ENCODE measurements at regions not wholly inside any gene's neighbourhood (a gene's known extent, or its start where the extent isn't known, plus 50 kb on each side); places are given as distances from the start of the nearest gene placed in this dataset.

DNA sequence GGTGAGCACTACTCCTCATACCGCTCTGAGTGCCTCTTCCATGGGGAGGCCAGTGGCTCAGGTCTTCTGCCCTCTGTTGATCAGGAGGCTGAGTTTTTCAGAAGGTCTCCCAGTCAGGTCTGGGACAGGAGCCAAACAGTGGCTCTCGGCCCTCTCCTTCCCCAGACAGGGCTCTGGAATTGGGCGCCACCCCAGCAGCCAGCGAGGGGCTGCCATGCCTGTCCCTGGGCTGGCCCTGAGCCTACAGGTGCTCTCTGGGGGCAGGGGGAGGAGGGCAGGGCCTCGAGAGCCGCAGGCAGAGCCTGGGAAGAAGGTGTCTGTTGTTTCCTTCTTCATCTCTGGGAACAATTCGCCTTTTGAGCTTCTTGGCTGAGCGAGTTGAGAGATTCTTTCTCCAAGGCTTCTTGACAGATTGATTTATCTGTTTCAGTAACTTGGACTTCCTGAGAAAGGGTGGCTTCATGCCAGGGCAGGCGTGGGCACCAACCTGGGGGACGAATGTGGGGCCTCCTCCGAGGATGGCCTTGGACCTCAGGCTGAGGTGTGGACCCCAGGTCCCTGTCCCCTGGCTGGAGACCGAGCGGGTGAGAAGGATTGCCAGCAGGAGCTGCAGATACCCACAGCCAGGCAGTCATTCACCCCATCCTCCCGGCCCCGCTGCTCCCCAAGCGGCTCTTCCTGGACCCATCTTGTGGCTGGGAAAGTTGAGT lies 64.7 kb upstream of the GLI2 start:
- H3K4me3 ChIP-seq (ENCODE audit: low read length), result no peak overlapping the region
- TF ChIP-seq, protein P1, sequence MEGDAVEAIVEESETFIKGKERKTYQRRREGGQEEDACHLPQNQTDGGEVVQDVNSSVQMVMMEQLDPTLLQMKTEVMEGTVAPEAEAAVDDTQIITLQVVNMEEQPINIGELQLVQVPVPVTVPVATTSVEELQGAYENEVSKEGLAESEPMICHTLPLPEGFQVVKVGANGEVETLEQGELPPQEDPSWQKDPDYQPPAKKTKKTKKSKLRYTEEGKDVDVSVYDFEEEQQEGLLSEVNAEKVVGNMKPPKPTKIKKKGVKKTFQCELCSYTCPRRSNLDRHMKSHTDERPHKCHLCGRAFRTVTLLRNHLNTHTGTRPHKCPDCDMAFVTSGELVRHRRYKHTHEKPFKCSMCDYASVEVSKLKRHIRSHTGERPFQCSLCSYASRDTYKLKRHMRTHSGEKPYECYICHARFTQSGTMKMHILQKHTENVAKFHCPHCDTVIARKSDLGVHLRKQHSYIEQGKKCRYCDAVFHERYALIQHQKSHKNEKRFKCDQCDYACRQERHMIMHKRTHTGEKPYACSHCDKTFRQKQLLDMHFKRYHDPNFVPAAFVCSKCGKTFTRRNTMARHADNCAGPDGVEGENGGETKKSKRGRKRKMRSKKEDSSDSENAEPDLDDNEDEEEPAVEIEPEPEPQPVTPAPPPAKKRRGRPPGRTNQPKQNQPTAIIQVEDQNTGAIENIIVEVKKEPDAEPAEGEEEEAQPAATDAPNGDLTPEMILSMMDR (conservative IDR thresholded peaks at IDR 0.05; ENCODE audit: low read depth, low read length), result no peak
- DNase-seq (ENCODE audit: low read depth), result no peak

- TF ChIP-seq, protein P1 (conservative IDR thresholded peaks at IDR 0.05; ENCODE audit: low read depth, low read length), result no peak
- no peak for DNase-seq (ENCODE audit: low read depth)
- H3K4me3 ChIP-seq (ENCODE audit: low read length), result no peak overlapping the region
These were observed 63.0 kb upstream of the GLI2 start for GRCh38 chr2:120672526-120673204.

DNA sequence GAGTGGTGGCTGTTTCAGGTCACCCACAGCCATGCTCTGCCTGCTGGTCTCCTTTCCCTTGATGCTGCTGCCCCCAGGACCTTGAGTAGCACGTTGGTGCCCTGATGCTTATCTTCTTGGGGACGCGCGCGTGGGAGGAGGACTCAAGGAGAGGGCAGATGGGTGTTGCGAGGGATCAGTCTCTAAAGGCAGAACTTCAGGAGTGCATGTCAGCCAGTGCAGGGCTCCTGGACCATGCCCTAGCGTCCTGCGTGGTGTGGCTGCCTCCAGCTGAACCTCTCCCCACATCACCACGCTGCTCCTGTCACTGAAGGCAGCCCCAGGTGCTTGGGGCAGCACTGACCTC lies 62.5 kb upstream of the GLI2 start:
- no peak for DNase-seq (ENCODE audit: low read depth)

GRCh38 chr2:120673571-120674061 lies 62.1 kb upstream of the GLI2 start:
- H3K4me3 ChIP-seq (ENCODE audit: low read length), result no peak overlapping the region
- no peak for DNase-seq (ENCODE audit: low read depth)
- TF ChIP-seq, protein P1 (conservative IDR thresholded peaks at IDR 0.05; ENCODE audit: low read depth, low read length), result no peak

More for the DNA sequence above, 62.5 kb upstream of the GLI2 start:
- no peak overlapping the region for H3K4me3 ChIP-seq (ENCODE audit: low read length)
- TF ChIP-seq, protein P1 (conservative IDR thresholded peaks at IDR 0.05; ENCODE audit: low read depth, low read length), result no peak

DNA sequence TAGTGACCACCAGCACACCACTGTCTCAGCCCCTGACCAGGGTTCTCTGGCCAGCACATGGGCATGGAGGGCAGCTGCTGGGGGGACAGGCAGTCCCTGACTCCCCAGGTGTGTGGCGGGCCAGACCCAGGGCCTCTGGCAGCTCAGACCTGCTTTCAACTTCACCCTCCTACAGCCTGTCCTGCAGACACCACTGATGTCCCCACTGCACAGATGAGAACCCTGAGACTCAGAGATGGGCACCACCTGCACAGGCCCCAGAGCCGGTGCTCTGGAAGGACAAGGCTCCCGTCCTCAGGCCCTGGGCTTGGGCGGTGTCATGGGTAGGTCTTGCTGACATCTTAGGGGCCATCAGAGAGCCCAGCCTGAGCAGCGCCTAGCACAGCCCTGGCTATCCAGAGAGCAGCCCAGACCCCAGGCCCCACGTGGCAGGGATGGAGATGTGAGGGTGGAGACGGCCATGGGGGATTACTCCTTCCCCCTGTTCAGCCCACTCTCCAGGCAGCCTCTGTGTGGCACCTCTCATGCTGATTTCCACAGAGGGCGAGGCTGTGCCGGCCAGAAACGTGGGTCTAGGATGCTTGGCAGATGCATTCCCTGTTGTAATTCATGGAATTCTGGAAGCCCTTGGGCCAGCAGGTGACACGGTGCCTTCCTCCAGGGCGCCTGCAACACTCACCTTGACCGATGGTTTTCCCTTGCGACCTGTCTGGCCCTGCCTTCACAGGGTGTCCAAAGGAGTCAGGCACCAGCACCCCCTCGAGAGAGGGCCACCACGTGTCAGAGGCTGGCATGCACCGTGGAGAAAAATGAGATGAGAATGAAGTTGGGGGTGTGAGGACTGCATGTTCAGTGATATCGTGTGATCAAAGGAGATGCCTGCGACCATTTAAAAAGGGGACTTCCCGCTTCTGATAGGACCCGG lies 61.2 kb upstream of the GLI2 start:
- no peak for DNase-seq (ENCODE audit: low read depth)
- TF ChIP-seq, protein P1 (conservative IDR thresholded peaks at IDR 0.05; ENCODE audit: low read depth, low read length), result no peak
- no peak overlapping the region for H3K4me3 ChIP-seq (ENCODE audit: low read length)

GRCh38 chr2:120675460-120676130 lies 60.1 kb upstream of the GLI2 start:
- TF ChIP-seq, protein P1 (conservative IDR thresholded peaks at IDR 0.05; ENCODE audit: low read depth, low read length), result peak; percentile 70
- H3K4me3 ChIP-seq (ENCODE audit: low read length), result no peak overlapping the region
- no peak for DNase-seq (ENCODE audit: low read depth)
